Mononuclear cell (primary cell): ENCODE measurements at regions not wholly inside any gene's neighbourhood (a gene's known extent, or its start where the extent isn't known, plus 50 kb on each side); places are given as distances from the start of the nearest gene placed in this dataset.
"Not testable (repeated sequence)": the region's sequence is repeated elsewhere in the genome, so short reads cannot be mapped to it uniquely, and the experiment has no call there.

Experiments
- H3K27me3 ChIP-seq: 2 replicates; pipeline ENCODE4 v1.6.0; 2011; ENCODE audit warnings: low read length, control low read depth; ENCODE audit not compliant: insufficient read depth
- H3K4me1 ChIP-seq: 2 replicates; pipeline ENCODE4 v1.5.1; 2011; ENCODE audit warnings: mild to moderate bottlenecking, low read length, control low read depth; ENCODE audit not compliant: insufficient read depth
- H3K4me3 ChIP-seq: 2 replicates; pipeline ENCODE4 v1.5.1; 2011; ENCODE audit warnings: mild to moderate bottlenecking, low read length, moderate library complexity
- H3K9me3 ChIP-seq: 2 replicates; pipeline ENCODE4 v1.5.1; 2011; ENCODE audit warnings: low read depth, mild to moderate bottlenecking, control low read depth, low read length

GRCh38 chr1:173388352-173388751, 88.8 kb upstream of the PRDX6 start:
- Histone ChIP-seq H3K4me3 (no peak overlapping the region), H3K4me1 (no peaks in the 10 kb centered on the region), H3K27me3 (no peaks in the 10 kb centered on the region), H3K9me3 (no peaks in the 10 kb centered on the region)

- H3K27me3 ChIP-seq, result no peaks in the 10 kb centered on the region
- H3K4me1 ChIP-seq, result no peaks in the 10 kb centered on the region
- no peak overlapping the region for H3K4me3 ChIP-seq
- H3K9me3 ChIP-seq, result no peaks in the 10 kb centered on the region
These were observed 84.1 kb upstream of the PRDX6 start for GRCh38 chr1:173392895-173393658.

- H3K9me3 ChIP-seq, result no peaks in the 10 kb centered on the region
- H3K4me3 ChIP-seq, result no peak overlapping the region
- no peaks in the 10 kb centered on the region for H3K27me3 ChIP-seq
- no peaks in the 10 kb centered on the region for H3K4me1 ChIP-seq
These were observed 83.5 kb upstream of the PRDX6 start for GRCh38 chr1:173393659-173394000.

- not testable (repeated sequence) for H3K4me3 ChIP-seq, H3K27me3 ChIP-seq, H3K4me1 ChIP-seq, H3K9me3 ChIP-seq
These were observed 82.3 kb upstream of the PRDX6 start for GRCh38 chr1:173394813-173395212.

- H3K27me3 ChIP-seq, result no peaks in the 10 kb centered on the region
- H3K4me3 ChIP-seq, result no peak overlapping the region
- no peaks in the 10 kb centered on the region for H3K9me3 ChIP-seq
- no peaks in the 10 kb centered on the region for H3K4me1 ChIP-seq
These were observed 81.4 kb upstream of the PRDX6 start for GRCh38 chr1:173395762-173396161.

- Histone ChIP-seq H3K4me3 (no peak overlapping the region), H3K27me3 (no peaks in the 10 kb centered on the region), H3K4me1 (no peaks in the 10 kb centered on the region), H3K9me3 (no peaks in the 10 kb centered on the region)
These were observed 76.6 kb upstream of the PRDX6 start for GRCh38 chr1:173400387-173400995.

- Histone ChIP-seq H3K4me3 (no peak overlapping the region), H3K4me1 (peaks cover 28% of the 10 kb centered on the region), H3K9me3 (no peaks in the 10 kb centered on the region), H3K27me3 (no peaks in the 10 kb centered on the region)
These were observed 73.1 kb upstream of the PRDX6 start for GRCh38 chr1:173403996-173404395.

GRCh38 chr1:173405281-173405680, 71.9 kb upstream of the PRDX6 start:
- H3K9me3 ChIP-seq, result no peaks in the 10 kb centered on the region
- peaks cover 39% of the 10 kb centered on the region for H3K4me1 ChIP-seq
- H3K4me3 ChIP-seq, result no peak overlapping the region
- H3K27me3 ChIP-seq, result no peaks in the 10 kb centered on the region

GRCh38 chr1:173405834-173406233, 71.3 kb upstream of the PRDX6 start:
- Histone ChIP-seq H3K27me3 (no peaks in the 10 kb centered on the region), H3K9me3 (no peaks in the 10 kb centered on the region), H3K4me3 (no peak overlapping the region), H3K4me1 (peaks cover 45% of the 10 kb centered on the region)

GRCh38 chr1:173406783-173407230, 70.3 kb upstream of the PRDX6 start:
- peaks cover 51% of the 10 kb centered on the region for H3K4me1 ChIP-seq
- no peaks in the 10 kb centered on the region for H3K27me3 ChIP-seq
- H3K9me3 ChIP-seq, result no peaks in the 10 kb centered on the region
- peak overlapping the region; percentile 25 for H3K4me3 ChIP-seq

- Histone ChIP-seq H3K4me1 (peaks cover 58% of the 10 kb centered on the region), H3K4me3 (no peak overlapping the region), H3K27me3 (no peaks in the 10 kb centered on the region), H3K9me3 (no peaks in the 10 kb centered on the region)
These were observed 69.3 kb upstream of the PRDX6 start for GRCh38 chr1:173407846-173408245.

- no peaks in the 10 kb centered on the region for H3K27me3 ChIP-seq
- no peak overlapping the region for H3K4me3 ChIP-seq
- no peaks in the 10 kb centered on the region for H3K9me3 ChIP-seq
- peaks cover 69% of the 10 kb centered on the region for H3K4me1 ChIP-seq
These were observed 68.2 kb upstream of the PRDX6 start for GRCh38 chr1:173408886-173409285.

- Histone ChIP-seq H3K4me1 (peaks cover 76% of the 10 kb centered on the region), H3K9me3 (no peaks in the 10 kb centered on the region), H3K4me3 (no peak overlapping the region), H3K27me3 (no peaks in the 10 kb centered on the region)
These were observed 67.5 kb upstream of the PRDX6 start for GRCh38 chr1:173409613-173410012.

- Histone ChIP-seq H3K4me1 (peaks cover 82% of the 10 kb centered on the region), H3K4me3 (no peak overlapping the region)
These were observed 66.9 kb upstream of the PRDX6 start for GRCh38 chr1:173410133-173410793.

GRCh38 chr1:173410794-173411236, 66.3 kb upstream of the PRDX6 start:
- H3K4me3 ChIP-seq, result no peak overlapping the region
- no peaks in the 10 kb centered on the region for H3K9me3 ChIP-seq
- peaks cover 82% of the 10 kb centered on the region for H3K4me1 ChIP-seq
- H3K27me3 ChIP-seq, result no peaks in the 10 kb centered on the region

More at GRCh38 chr1:173410133-173410793, 66.9 kb upstream of the PRDX6 start:
- Histone ChIP-seq H3K9me3 (no peaks in the 10 kb centered on the region), H3K27me3 (no peaks in the 10 kb centered on the region)
